HPDE6-E6E7 (cell line): ENCODE measurements at regions not wholly inside any gene's neighbourhood (a gene's known extent, or its start where the extent isn't known, plus 50 kb on each side); places are given as distances from the start of the nearest gene placed in this dataset.

Source experiments
- DNase-seq: peaks from one replicate; pipeline ENCODE4 v3.0.0; 2011; ENCODE audit warnings: missing footprints; ENCODE audit errors: extremely low spot score

DNA sequence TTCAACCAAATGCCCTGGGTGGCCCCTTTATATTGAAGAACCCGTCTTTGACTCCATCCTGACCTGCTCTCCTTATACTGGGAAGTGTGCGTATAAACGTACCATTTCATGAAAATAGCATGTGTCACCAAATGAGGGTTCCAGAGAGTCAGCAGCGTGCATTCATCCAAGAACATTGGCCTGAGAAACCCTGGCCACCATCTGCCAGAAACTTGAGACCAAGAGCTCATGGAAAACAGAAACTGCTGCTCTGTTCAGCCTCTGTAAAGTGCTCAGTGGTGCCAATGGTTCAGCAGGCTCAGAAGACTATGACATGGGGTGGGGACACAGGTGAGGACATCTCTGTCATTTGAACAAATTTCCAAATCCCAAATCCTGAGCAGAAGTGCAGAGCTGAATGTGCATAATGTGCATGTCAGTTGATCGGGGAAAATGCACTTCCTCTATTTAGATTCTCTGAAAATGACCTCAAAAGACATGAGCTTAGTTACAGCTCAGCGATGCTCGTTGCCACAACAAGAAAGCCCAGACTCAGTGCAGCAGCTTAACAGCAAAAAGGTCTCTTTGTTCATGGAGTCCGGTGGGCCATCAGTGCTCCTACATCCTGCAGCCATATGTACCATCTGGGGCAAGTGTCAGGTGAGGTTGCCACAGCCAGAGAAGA lies 176.1 kb downstream of the ATPSCKMT start:
- DNase-seq = no peak

- no peak for DNase-seq
Observed at GRCh38 chr5:10069637-10070313, 179.9 kb downstream of the ATPSCKMT start.

DNA sequence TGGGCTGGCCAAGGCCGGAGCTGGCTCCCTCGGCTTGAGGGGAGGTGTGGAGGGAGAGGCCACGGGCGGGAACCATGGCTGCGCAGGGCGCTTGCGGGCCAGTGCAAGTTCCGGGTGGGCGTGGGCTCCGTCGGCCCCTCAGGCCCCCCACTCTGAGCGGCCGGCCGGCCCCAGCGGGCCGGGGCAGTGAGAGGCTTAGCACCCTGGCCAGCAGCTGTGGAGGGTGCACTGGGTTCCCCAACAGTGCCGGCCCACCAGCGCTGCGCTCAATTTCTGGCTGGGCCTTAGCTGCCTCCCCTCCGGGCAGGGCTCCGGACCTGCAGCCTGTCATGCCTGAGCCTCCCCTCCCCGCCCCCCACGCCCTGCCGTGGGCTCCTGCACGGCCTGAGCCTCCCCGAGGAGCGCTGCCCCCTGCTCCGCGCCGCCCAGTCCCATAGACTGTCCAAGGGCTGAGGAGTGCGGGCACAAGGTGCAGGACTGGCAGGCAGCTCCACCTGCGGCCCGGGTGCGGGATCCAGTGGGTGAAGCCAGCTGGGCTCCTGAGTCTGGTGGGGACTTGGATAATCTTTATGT lies 184.2 kb downstream of the ATPSCKMT start:
- DNase-seq = no peak

DNA sequence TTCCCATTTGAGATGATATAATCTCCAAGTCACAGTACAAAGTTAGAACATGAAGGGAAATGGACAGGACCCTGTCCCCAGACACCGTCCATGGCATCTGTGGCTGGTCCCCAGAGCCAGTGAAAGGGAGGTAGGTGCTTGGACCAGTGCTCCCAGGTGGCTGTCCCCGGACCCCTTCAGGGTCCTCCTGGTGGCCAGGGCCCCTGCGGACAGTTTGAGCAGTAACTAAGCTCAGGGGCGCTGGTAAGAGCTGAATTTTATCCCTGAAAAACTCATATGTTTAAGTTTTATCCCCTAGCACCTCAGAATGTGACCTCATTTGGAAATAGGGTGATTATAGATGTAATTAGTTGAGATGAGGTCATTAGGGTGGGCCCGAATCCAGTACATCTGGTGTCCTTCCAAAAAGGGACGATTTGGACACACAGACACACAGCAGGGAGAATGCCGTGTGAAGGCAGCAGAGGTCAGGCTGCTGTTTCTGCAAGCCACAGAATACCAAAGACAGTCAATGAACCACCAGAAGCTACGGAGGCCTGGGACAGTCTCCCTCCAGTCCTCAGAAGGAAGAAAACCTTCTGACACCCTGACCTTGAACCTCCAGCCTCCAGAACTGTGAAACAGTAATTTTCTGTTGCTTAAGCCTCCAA lies 185.0 kb downstream of the ATPSCKMT start:
- DNase-seq = no peak

DNA sequence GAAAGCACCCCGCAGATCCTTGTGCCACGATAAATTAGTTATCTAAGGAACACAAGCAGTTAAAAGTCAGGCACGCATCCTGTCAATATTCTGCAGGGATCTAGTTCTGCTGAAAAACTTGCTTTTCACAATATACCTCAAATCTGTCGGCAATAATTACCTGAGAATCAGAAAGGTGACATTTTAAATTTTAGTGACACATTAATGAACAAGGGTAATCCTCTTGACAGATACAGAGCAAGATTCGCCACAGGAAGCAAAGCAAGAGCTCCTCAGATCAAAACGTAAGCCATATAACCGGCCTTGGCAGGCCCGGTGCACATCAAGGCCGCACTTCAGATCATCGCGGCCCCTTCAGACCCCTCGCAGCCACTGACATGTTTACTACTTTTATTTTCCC lies 185.7 kb downstream of the ATPSCKMT start:
- DNase-seq = no peak

DNA sequence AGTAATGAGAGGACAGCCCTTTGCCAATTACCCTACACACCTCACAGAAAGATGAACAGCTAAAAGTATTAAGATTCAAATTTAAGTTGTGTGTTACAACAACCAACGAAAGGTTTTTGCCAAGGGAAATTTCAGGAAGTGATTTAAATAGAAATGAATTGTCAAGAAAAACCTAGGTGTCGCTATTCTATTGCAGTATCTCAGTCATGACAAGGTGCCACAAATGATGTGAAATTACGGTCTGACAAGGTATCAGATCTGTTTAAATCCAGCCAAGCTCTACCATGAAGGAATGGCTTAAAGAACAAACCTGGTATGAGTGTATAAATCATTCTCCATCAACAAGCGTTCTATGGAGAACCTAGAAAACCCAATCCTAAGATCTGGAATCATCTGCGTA lies 189.7 kb downstream of the ATPSCKMT start:
- no peak for DNase-seq

DNA sequence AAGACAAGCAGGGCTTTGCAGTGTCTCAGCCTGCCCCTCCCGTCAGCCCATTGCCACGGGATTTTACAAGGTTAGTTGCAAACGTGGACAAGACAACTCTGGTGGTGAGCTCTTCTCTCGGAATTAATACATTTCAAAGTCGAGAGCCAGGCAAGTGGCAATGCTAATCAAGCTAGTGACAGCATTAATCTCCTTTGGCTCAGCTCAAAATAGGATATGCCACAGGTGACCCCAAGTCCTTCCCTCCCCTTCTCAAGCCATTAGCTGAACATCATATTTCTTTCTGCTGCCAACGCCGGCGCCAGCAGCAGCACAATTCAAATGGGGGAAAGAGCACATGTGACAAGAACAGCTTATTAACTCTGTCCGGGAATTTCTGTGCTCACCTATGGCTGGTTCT lies 190.1 kb downstream of the ATPSCKMT start:
- no peak for DNase-seq

GRCh38 chr5:10057356-10057755 lies 192.3 kb downstream of the ATPSCKMT start:
- DNase-seq = no peak

- no peak for DNase-seq
Observed at GRCh38 chr5:10056228-10056760, 193.4 kb downstream of the ATPSCKMT start.

DNA sequence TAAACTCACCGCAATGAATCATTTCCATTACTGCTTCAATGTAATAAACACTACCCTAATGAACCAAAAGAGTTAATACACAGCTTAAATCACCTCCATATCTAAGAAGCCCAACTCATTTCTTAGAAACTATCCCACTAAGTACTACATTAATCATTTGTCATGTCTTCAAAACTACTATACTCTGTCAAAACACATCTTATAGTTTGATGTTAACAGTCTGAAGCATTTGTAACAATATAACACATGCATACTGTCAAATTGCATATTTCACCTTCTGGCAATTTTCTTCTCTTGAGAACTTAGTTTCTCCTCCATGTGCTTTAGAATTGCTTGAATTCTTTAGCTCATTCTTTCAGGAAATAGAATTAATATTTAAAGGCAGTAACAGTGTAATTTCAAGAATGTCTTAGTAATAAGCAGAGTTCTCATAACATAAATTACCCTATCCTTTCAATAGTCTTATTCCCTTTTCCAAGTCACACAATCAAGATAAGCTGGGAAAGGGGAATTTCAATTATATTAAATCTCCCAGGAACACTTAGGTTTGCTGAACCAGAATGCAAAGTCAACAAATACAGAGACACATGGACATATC lies 199.7 kb downstream of the ATPSCKMT start:
- no peak for DNase-seq

DNA sequence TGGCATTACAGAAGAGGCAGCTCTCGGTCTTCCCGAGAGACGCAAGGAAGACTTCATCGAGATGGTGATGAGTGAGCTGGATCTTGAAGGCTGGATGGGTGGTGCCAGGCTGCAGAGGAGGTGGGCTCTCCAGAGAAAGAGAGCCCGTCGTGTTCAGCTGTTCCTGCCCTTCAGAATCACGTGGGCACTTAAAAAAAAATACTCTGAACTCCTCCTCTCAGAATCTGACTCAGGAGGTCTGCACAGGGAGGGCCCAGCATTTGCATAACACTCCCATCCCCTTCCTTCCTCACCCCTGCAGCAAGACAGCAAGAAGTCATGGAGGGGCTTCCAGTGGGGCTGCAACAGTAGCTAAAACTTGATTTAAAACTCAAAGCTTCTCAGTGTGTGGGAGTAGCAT lies 203.0 kb downstream of the ATPSCKMT start:
- no peak for DNase-seq

GRCh38 chr5:10045376-10045775 lies 204.3 kb downstream of the ATPSCKMT start:
- no peak for DNase-seq

DNA sequence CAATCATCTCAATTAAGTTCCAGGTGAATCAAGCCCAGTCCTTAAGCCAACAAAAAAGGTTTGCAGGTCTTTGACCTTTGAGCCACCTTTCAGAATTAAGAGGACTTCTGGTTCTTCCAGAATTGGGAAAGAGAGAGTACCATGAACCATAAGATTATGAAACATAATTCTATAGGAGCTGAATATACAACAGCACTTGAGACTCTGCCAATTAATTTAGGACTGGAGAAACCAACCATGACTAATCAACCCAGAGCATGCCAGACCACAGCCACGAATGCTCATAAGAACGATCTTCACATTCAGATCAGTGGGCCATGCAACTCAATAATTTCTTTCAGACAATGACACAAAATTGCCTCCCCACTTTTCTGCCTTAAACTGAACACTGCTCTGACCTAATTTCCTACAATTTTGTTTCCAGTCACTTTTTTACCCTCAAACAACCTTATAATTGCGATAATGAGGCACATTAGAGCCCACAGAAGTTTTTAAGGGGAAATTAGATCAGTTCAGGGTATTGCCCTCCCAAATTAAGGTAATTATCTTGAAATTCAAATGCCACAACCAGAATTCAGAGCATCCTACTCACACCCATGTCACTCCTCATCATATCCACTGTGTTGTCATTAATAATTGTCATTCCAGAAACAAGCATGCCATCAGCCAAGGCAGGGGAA lies 213.4 kb downstream of the ATPSCKMT start:
- DNase-seq = no peak

DNA sequence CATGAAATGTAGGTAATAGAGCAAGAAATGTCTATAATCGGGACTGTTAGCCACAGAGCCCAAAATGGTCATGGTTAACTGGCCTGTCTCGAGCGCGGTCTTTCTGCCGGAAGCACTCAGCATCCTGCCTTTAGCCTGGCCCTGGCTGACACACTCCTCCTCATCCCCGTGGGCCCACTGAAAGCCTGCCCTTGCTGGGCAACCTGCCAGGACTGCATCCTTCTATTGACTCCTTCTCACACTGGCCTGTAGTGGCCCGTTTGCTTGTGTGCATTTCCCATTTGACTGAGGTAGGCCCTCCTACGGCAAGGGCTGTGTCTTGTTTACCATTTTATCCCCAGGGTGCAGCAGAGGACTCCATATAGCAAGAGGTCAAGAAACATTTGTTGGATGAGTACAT lies 215.7 kb downstream of the ATPSCKMT start:
- no peak for DNase-seq

GRCh38 chr5:10031817-10032216 lies 217.9 kb downstream of the ATPSCKMT start:
- no peak for DNase-seq

- no peak for DNase-seq
Observed at GRCh38 chr5:10030219-10030831, 219.4 kb downstream of the ATPSCKMT start.

GRCh38 chr5:10023494-10023893 lies 226.2 kb downstream of the ATPSCKMT start:
- DNase-seq = no peak

- no peak for DNase-seq
Observed at GRCh38 chr5:10021248-10021647, 228.4 kb downstream of the ATPSCKMT start.

DNA sequence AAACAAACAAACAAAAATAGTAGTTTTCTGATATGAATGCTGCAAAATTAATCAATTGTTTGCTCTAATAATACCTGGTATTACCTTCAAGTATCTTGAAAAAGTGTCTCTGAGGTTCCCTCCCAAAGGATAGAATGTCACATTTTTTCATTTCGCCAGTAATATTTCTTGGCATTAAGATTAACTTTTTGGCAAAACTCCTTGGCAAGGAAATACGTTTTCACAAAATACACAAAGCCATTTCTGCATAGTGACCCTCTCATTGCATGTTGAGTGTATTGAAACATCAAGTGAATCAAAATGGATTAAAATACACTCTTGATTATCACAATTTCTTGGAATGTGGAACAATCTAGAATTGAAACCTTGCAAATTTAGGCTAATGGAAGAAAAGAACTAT lies 230.5 kb downstream of the ATPSCKMT start:
- DNase-seq = no peak

- peak; percentile 51 for DNase-seq
Observed at GRCh38 chr5:10018201-10019069, 231.3 kb downstream of the ATPSCKMT start.
